ENCODE measurements at regions not wholly inside any gene's neighbourhood (a gene's known extent, or its start where the extent isn't known, plus 50 kb on each side); places are given as distances from the start of the nearest gene placed in this dataset.

DNA sequence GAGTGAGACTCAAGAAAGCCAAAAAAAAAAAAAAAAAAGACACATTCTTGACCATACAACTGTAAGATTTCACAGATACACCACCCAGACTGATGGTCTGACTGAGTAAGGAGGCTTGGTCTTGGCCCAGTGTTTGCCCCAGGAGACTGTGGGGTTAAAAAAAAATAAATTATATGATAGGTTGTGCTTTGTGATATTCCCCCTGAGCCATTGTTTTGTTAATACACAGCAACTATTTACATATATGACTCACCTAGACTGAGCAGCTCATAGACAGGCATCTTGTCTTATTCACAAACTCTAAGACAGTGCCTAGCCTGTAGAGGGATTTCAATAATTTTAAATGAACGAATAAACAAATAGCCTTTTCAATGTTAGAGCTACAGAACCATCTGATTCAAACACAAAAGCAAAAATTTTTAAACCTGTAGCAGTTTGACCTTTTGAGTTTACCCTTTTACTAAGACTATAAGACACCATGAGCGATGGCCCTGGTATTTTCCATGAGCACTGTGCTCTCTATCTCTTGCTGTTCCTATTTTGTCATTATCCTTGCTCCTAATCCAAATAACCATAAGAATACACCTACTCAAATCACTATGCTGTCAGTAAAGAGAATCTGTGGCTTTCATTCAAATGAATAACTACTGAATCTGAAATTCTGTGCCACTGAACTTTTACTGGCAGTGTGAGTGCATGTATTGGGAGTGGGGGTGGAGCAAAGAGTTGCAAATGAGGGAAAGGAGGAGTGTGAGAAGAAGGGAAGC lies 199.4 kb upstream of the PTBP2 start:
- no peaks in the 10 kb centered on the region for H3K27me3 ChIP-seq (ENCODE audit: control insufficient read depth in 2 of 2, insufficient read depth in 2 of 2, low read length in 2 of 2)
- no peak overlapping the region for H3K4me3 ChIP-seq
- no peak overlapping the region for H2AFZ ChIP-seq (ENCODE audit: low read depth, low read length)
- in situ Hi-C loops (cut with MboI) (no loop called here), intact Hi-C loops (cut with micrococcal nuclease) (no loop called here)
- H4K20me1 ChIP-seq (replicated peaks; ENCODE audit: control insufficient read depth, insufficient read depth, low read length) = no peaks in the 10 kb centered on the region
- no peaks in the 10 kb centered on the region for H3K36me3 ChIP-seq (ENCODE audit: control insufficient read depth, insufficient read depth, low read length)
- H3K9me3 ChIP-seq (replicated peaks; ENCODE audit: control insufficient read depth, insufficient read depth, low read depth, low read length) = no peaks in the 10 kb centered on the region
- FAIRE-seq = no peak
- BruUV-seq (replicated peaks) = no TSS peak
- no peak overlapping the region for H3K27ac ChIP-seq (ENCODE audit: extremely low read depth, low read depth, low read length)
- DNase-seq (ENCODE audit: extremely low read depth in 1 of 4, low spot score in 3 of 4) = no peak
- no peaks in the 10 kb centered on the region for H3K4me1 ChIP-seq (replicated peaks in 1 of 2; ENCODE audit: control insufficient read depth in 2 of 2, insufficient read depth in 2 of 2, low read length in 2 of 2)
- 0% methylated on average over 2 of the region's 2 CpGs for WGBS (ENCODE audit: insufficient coverage, low coverage, missing lambda C conversion rate)
- CTCF ChIA-PET (ENCODE audit: low intra/inter-chr PET ratio) = no interaction called here
- no peak overlapping the region for H3K4me2 ChIP-seq (ENCODE audit: insufficient read depth, low read length)
- POLR2A ChIA-PET = no interaction called here
- H3K9ac ChIP-seq (ENCODE audit: insufficient read depth in 1 of 2, low read depth in 2 of 2, low read length in 2 of 2) = no peak overlapping the region
- TF ChIP-seq SOX6 (IDR thresholded peaks at IDR 0.05) = no peak
- no peak for TF ChIP-seq WHSC1 (IDR thresholded peaks at IDR 0.05; ENCODE audit: low read length)
- TF ChIP-seq SPI1 (IDR thresholded peaks at IDR 0.05; ENCODE audit: borderline replicate concordance, low read depth, low read length) = no peak
- TF ChIP-seq BDP1 (IDR thresholded peaks at IDR 0.05; ENCODE audit: insufficient read depth, insufficient read length) = no peak
- no peak for TF ChIP-seq CBX2 (IDR thresholded peaks at IDR 0.05; ENCODE audit: insufficient read depth, low read length, poor library complexity, severe bottlenecking)
- no peak for TF ChIP-seq FUS (optimal IDR thresholded peaks at IDR 0.05; ENCODE audit: low read depth, low read length)
- TF ChIP-seq, protein P1, sequence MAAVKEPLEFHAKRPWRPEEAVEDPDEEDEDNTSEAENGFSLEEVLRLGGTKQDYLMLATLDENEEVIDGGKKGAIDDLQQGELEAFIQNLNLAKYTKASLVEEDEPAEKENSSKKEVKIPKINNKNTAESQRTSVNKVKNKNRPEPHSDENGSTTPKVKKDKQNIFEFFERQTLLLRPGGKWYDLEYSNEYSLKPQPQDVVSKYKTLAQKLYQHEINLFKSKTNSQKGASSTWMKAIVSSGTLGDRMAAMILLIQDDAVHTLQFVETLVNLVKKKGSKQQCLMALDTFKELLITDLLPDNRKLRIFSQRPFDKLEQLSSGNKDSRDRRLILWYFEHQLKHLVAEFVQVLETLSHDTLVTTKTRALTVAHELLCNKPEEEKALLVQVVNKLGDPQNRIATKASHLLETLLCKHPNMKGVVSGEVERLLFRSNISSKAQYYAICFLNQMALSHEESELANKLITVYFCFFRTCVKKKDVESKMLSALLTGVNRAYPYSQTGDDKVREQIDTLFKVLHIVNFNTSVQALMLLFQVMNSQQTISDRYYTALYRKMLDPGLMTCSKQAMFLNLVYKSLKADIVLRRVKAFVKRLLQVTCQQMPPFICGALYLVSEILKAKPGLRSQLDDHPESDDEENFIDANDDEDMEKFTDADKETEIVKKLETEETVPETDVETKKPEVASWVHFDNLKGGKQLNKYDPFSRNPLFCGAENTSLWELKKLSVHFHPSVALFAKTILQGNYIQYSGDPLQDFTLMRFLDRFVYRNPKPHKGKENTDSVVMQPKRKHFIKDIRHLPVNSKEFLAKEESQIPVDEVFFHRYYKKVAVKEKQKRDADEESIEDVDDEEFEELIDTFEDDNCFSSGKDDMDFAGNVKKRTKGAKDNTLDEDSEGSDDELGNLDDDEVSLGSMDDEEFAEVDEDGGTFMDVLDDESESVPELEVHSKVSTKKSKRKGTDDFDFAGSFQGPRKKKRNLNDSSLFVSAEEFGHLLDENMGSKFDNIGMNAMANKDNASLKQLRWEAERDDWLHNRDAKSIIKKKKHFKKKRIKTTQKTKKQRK (IDR thresholded peaks at IDR 0.05; ENCODE audit: borderline replicate concordance, low read depth, low read length) = no peak
- TF ChIP-seq RUNX1 (IDR thresholded peaks at IDR 0.05; ENCODE audit: low read depth) = no peak
- no peak for TF ChIP-seq BRCA1 (IDR thresholded peaks at IDR 0.05)
- TF ChIP-seq BRCA1 (CRISPR knock-in tag; IDR thresholded peaks at IDR 0.05) = no peak
- TF ChIP-seq MAFG (tag; conservative IDR thresholded peaks at IDR 0.05) = no peak
- no peak for TF ChIP-seq ZNF174 (CRISPR knock-in tag; IDR thresholded peaks at IDR 0.05)
- no peak for TF ChIP-seq HLTF (IDR thresholded peaks at IDR 0.05)
- no peak for TF ChIP-seq RBM22 (IDR thresholded peaks at IDR 0.05; ENCODE audit: low read depth, low read length, poor library complexity, severe bottlenecking)
- TF ChIP-seq MYC (IDR thresholded peaks at IDR 0.05; ENCODE audit: low read depth, low read length) = no peak
- TF ChIP-seq MYC (CRISPR knock-in tag; IDR thresholded peaks at IDR 0.05; ENCODE audit: borderline replicate concordance, low read depth) = no peak
- no peak for TF ChIP-seq ZBTB17 (CRISPR knock-in tag; IDR thresholded peaks at IDR 0.05)
- TF ChIP-seq, protein P2, sequence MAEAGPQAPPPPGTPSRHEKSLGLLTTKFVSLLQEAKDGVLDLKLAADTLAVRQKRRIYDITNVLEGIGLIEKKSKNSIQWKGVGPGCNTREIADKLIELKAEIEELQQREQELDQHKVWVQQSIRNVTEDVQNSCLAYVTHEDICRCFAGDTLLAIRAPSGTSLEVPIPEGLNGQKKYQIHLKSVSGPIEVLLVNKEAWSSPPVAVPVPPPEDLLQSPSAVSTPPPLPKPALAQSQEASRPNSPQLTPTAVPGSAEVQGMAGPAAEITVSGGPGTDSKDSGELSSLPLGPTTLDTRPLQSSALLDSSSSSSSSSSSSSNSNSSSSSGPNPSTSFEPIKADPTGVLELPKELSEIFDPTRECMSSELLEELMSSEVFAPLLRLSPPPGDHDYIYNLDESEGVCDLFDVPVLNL (CRISPR knock-in tag; IDR thresholded peaks at IDR 0.05; ENCODE audit: low read depth) = no peak
- TF ChIP-seq PTRF (tag; IDR thresholded peaks at IDR 0.05) = no peak
- no peak for TF ChIP-seq COPS2 (conservative IDR thresholded peaks at IDR 0.05)
- no peak for TF ChIP-seq ZNF408 (CRISPR knock-in tag; IDR thresholded peaks at IDR 0.05; ENCODE audit: low read depth)
- H3K9me1 ChIP-seq (ENCODE audit: control insufficient read depth, insufficient read depth, low read length) = no peaks in the 10 kb centered on the region
- H3K79me2 ChIP-seq (ENCODE audit: control insufficient read depth, insufficient read depth, low read length) = no peaks in the 10 kb centered on the region
- no peak for ATAC-seq
